ENCODE measurements at regions not wholly inside any gene's neighbourhood (a gene's known extent, or its start where the extent isn't known, plus 50 kb on each side); places are given as distances from the start of the nearest gene placed in this dataset.

- Histone ChIP-seq H2AFZ (replicated peaks; ENCODE audit: low read length, poor library complexity) (no peak overlapping the region), H3K23ac (ENCODE audit: low read depth, low read length) (no peak overlapping the region), H3K9me3 (ENCODE audit: control insufficient read depth, insufficient read depth, low read length) (no peaks in the 10 kb centered on the region), H3K9me1 (ENCODE audit: insufficient read depth, low read length) (no peaks in the 10 kb centered on the region), H2BK120ac (ENCODE audit: low read depth, low read length) (no peak overlapping the region), H2BK5ac (ENCODE audit: low read depth, low read length, poor library complexity, severe bottlenecking) (no peak overlapping the region), H3K18ac (ENCODE audit: low read depth, low read length) (no peak overlapping the region), H3K4me3 (ENCODE audit: insufficient read depth, low read depth, low read length) (no peak overlapping the region), H4K5ac (ENCODE audit: low read depth, low read length) (no peak overlapping the region), H3K27me3 (ENCODE audit: control insufficient read depth, insufficient read depth, low read length) (no peaks in the 10 kb centered on the region), H3K79me1 (ENCODE audit: low read depth in 1 of 2, low read length in 2 of 2) (no peaks in the 10 kb centered on the region), H3K4me1 (ENCODE audit: control insufficient read depth, insufficient read depth, low read length) (no peaks in the 10 kb centered on the region), H3K36me3 (ENCODE audit: control insufficient read depth, insufficient read depth, low read length) (no peaks in the 10 kb centered on the region), H3K56ac (ENCODE audit: extremely low read depth, insufficient read depth, low read length) (no peak overlapping the region), H4K8ac (ENCODE audit: low read depth in 2 of 2, low read length in 2 of 2) (no peak overlapping the region), H3K4me2 (ENCODE audit: low read depth, low read length) (no peak overlapping the region), H2AK9ac (replicated peaks; ENCODE audit: low read depth, low read length, poor library complexity) (no peak overlapping the region), H3K4ac (ENCODE audit: low read depth, low read length) (no peak overlapping the region), H3K14ac (replicated peaks; ENCODE audit: low read depth, low read length) (no peak overlapping the region), H3K27ac (ENCODE audit: insufficient read depth, low read length) (no peak overlapping the region), H2BK15ac (ENCODE audit: low read depth, low read length) (no peak overlapping the region), H3K9ac (ENCODE audit: low read depth, low read length) (no peak overlapping the region), H2BK20ac (ENCODE audit: low read depth, low read length) (no peak overlapping the region), H2AK5ac (ENCODE audit: low read depth, low read length) (no peak overlapping the region), H4K20me1 (ENCODE audit: insufficient read depth, low read length) (no peaks in the 10 kb centered on the region), H4K91ac (ENCODE audit: insufficient read depth, low read depth, low read length) (no peak overlapping the region)
- no peak for ATAC-seq (ENCODE audit: low read depth)
- BruUV-seq (replicated peaks), result no TSS peak
- ChIA-PET POLR2A (ENCODE audit: unreplicated experiment) (no interaction called here), CTCF (no interaction called here)
- TF ChIP-seq, protein P1, sequence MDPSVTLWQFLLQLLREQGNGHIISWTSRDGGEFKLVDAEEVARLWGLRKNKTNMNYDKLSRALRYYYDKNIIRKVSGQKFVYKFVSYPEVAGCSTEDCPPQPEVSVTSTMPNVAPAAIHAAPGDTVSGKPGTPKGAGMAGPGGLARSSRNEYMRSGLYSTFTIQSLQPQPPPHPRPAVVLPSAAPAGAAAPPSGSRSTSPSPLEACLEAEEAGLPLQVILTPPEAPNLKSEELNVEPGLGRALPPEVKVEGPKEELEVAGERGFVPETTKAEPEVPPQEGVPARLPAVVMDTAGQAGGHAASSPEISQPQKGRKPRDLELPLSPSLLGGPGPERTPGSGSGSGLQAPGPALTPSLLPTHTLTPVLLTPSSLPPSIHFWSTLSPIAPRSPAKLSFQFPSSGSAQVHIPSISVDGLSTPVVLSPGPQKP (IDR thresholded peaks at IDR 0.05; ENCODE audit: borderline replicate concordance, low read depth, low read length), result no peak
- no peak for TF ChIP-seq NFE2L2 (IDR thresholded peaks at IDR 0.05; ENCODE audit: low read depth, low read length)
- TF ChIP-seq POLR2A (IDR thresholded peaks at IDR 0.05; ENCODE audit: low read depth, low read length), result no peak
- TF ChIP-seq RCOR1 (IDR thresholded peaks at IDR 0.05; ENCODE audit: insufficient replicate concordance, low read length), result no peak
- no peak for TF ChIP-seq RFX5 (IDR thresholded peaks at IDR 0.05; ENCODE audit: low read depth, low read length)
- TF ChIP-seq RAD21 (IDR thresholded peaks at IDR 0.05; ENCODE audit: low read length), result no peak
- no peak for TF ChIP-seq FOS (IDR thresholded peaks at IDR 0.05; ENCODE audit: low read depth, low read length)
- no peak for TF ChIP-seq CEBPB (IDR thresholded peaks at IDR 0.05; ENCODE audit: low read depth, low read length)
- TF ChIP-seq USF2 (IDR thresholded peaks at IDR 0.05; ENCODE audit: low read depth, low read length), result no peak
- no peak for TF ChIP-seq CHD1 (IDR thresholded peaks at IDR 0.05; ENCODE audit: low read depth, low read length)
- no peak for TF ChIP-seq SMC3 (IDR thresholded peaks at IDR 0.05; ENCODE audit: low read depth, low read length)
- dilution Hi-C loops (cut with HindIII; ENCODE audit: low sequenced_read_pairs, unreplicated experiment) (no loop called here), intact Hi-C loops (cut with micrococcal nuclease) (no loop called here), in situ Hi-C loops (cut with MboI; ENCODE audit: low sequenced_read_pairs) (no loop called here)
- WGBS, 2 experiments (ENCODE audit: extremely low coverage in 2 of 2, insufficient read length in 1 of 2), result no CpG with 5 or more reads among the region's 3 CpGs
- no peak for DNase-seq
Measured at GRCh38 chr5:121628783-121629182, 222.9 kb upstream of the FTMT start.

All from IMR-90 (cell line).